Endothelial cell (in vitro differentiated cells): ENCODE measurements at regions not wholly inside any gene's neighbourhood (a gene's known extent, or its start where the extent isn't known, plus 50 kb on each side); places are given as distances from the start of the nearest gene placed in this dataset.

Experiments
- DNase-seq: peaks from one replicate; pipeline ENCODE4 v3.0.0; 2021; ENCODE audit warnings: low spot score
- H3K27ac Mint-ChIP-seq: one replicate; pipeline ENCODE4 v1.8.0; 2021; ENCODE audit warnings: mixed read lengths, inconsistent platforms; ENCODE audit not compliant: unreplicated experiment
- H3K27me3 Mint-ChIP-seq: one replicate; pipeline ENCODE4 v1.8.0; 2021; ENCODE audit warnings: mild to moderate bottlenecking, moderate library complexity, mixed read lengths, inconsistent platforms; ENCODE audit not compliant: unreplicated experiment
- H3K36me3 Mint-ChIP-seq: one replicate; pipeline ENCODE4 v1.8.0; 2021; ENCODE audit warnings: mild to moderate bottlenecking, low read depth, mixed read lengths, inconsistent platforms; ENCODE audit not compliant: unreplicated experiment
- H3K4me1 Mint-ChIP-seq: one replicate; pipeline ENCODE4 v1.8.0; 2021; ENCODE audit warnings: mild to moderate bottlenecking, mixed read lengths, inconsistent platforms; ENCODE audit not compliant: unreplicated experiment
- H3K4me3 Mint-ChIP-seq: one replicate; pipeline ENCODE4 v1.8.0; 2021; ENCODE audit warnings: mild to moderate bottlenecking, mixed read lengths, inconsistent platforms; ENCODE audit not compliant: unreplicated experiment
- H3K9me3 Mint-ChIP-seq: one replicate; pipeline ENCODE4 v1.8.0; 2021; ENCODE audit warnings: mixed read lengths, inconsistent platforms; ENCODE audit not compliant: unreplicated experiment
- CTCF ChIP-seq: fragments of 200-600 bp; sonication (generic); IDR thresholded peaks from one replicate; pipeline ENCODE4 v1.5.0; 2021; ENCODE audit warnings: antibody characterized with exemption; ENCODE audit not compliant: unreplicated experiment

DNA sequence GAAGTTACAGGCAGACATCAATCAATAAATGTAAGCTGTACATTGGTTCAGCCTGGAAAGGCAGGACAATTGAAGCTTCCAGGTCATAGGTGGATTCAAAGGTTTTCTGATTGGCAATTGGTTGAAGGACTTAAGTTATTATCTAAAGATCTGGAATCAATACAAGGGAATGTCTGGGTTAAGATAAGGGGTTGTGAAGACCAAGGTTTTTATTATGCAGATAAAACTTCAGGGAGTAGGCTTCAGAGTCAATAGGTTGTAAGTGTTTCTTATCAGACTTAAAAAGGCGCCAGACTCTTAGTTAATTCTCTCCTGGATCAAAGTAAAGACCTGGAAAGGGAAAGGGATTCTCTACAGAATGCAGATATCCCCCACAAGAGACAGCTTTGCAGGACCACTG is 935.4 kb downstream of the TBC1D22A start:
- Mint-ChIP-seq H3K4me1 (no peaks in the 10 kb centered on the region), H3K9me3 (no peaks in the 10 kb centered on the region), H3K27ac (no peak overlapping the region), H3K4me3 (no peak overlapping the region), H3K27me3 (no peaks in the 10 kb centered on the region), H3K36me3 (no peaks in the 10 kb centered on the region)
- TF ChIP-seq CTCF = no peak
- no peak for DNase-seq

DNA sequence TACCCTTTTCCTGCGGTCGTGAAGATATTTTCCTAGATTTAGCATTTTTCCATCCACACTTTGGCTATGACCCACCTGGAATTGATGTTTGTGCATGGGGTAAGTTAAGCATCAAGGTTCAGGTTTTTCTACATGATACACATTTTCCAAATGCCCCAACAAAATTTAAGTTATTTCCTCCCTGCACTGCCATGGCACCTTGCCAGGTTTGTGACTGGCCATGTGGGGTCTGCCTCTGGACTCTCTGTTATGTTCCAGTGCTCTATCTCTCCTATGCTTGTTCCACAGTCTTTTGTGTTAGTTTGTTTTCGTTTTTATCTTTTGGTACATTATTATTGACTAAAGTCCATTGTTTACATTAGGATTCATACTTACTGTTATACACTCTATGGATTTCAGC is 934.3 kb downstream of the TBC1D22A start:
- no peaks in the 10 kb centered on the region for H3K9me3 Mint-ChIP-seq
- H3K36me3 Mint-ChIP-seq = no peaks in the 10 kb centered on the region
- no peaks in the 10 kb centered on the region for H3K27me3 Mint-ChIP-seq
- no peak for TF ChIP-seq CTCF
- DNase-seq = no peak
- no peak overlapping the region for H3K4me3 Mint-ChIP-seq
- H3K27ac Mint-ChIP-seq = no peak overlapping the region
- H3K4me1 Mint-ChIP-seq = no peaks in the 10 kb centered on the region

- no peaks in the 10 kb centered on the region for H3K36me3 Mint-ChIP-seq
- no peaks in the 10 kb centered on the region for H3K9me3 Mint-ChIP-seq
- no peaks in the 10 kb centered on the region for H3K4me1 Mint-ChIP-seq
- no peak for DNase-seq
- no peak for TF ChIP-seq CTCF
- no peaks in the 10 kb centered on the region for H3K27me3 Mint-ChIP-seq
- no peak overlapping the region for H3K4me3 Mint-ChIP-seq
- H3K27ac Mint-ChIP-seq = no peak overlapping the region
Observed at GRCh38 chr22:47695176-47695575, 932.7 kb downstream of the TBC1D22A start.

DNA sequence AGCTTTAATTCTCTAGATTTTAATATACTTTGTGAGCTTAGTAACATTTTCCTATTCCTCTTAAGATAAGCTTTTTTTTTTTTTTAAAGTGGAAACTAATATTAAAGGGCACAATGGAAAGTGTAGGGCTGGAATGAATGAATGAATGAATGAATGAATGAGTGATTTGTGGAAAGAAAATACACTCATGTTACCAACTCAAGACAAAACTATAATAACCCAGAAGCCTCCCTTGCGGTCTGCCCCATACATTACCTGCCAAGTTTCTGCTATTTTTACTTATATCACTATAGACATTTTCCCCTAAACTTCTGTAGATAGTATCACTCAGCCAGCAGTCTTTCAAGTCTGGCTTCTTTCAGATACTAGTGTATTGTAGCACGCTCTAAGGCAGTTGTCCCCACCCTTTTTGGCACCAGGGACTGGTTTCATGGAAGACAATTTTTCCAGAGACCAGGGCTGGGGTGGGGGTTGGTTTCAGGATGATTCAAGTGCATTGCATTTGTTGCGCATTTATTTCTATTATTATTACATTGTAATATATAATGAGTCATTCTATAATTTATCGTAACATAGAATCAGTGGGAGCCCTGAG is 932.2 kb downstream of the TBC1D22A start:
- H3K27ac Mint-ChIP-seq = no peak overlapping the region
- H3K27me3 Mint-ChIP-seq = peaks cover 2% of the 10 kb centered on the region
- no peaks in the 10 kb centered on the region for H3K4me1 Mint-ChIP-seq
- H3K36me3 Mint-ChIP-seq = no peaks in the 10 kb centered on the region
- no peak for TF ChIP-seq CTCF
- no peaks in the 10 kb centered on the region for H3K9me3 Mint-ChIP-seq
- no peak for DNase-seq
- no peak overlapping the region for H3K4me3 Mint-ChIP-seq

DNA sequence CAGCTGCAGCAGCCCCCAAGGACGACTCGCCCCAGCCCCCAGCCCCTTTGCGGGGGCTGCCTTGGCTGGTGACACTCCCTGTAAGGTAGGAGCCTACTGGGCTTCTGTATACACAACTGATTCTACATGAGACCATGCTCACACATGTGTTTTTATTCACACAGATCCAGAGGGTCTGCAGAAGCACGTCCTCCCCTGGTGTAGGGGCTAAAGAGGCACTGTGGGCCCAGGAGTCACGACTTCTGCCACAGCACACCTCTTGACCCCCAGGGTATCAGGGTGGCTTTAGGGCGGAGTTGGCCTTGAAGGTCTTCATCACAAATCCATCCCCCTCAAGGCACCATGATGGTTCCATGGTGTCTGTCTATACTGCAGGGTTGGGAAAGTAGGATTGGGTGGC is 931.2 kb downstream of the TBC1D22A start:
- Mint-ChIP-seq H3K4me1 (no peaks in the 10 kb centered on the region), H3K27me3 (peaks cover 2% of the 10 kb centered on the region), H3K36me3 (no peaks in the 10 kb centered on the region), H3K4me3 (no peak overlapping the region), H3K27ac (no peak overlapping the region), H3K9me3 (no peaks in the 10 kb centered on the region)
- no peak for TF ChIP-seq CTCF
- no peak for DNase-seq
